Spinal cord (tissue), 9 donors: ENCODE measurements at regions not wholly inside any gene's neighbourhood (a gene's known extent, or its start where the extent isn't known, plus 50 kb on each side); places are given as distances from the start of the nearest gene placed in this dataset.

ENCODE experiments used
- DNase-seq, 6 donors: peaks; one replicate each; pipeline versions ENCODE4 v3.0.0 to v3.0.0-alpha.2; 2013 to 2015; ENCODE audit warnings: low spot score in 6 of 6, low read depth in 4 of 6
- H3K27ac ChIP-seq: one replicate; pipeline ENCODE4 v1.5.1; 2013; ENCODE audit warnings: low read depth, low read length, control low read depth
- H3K27me3 ChIP-seq: one replicate; pipeline ENCODE4 v1.6.1; 2013; ENCODE audit warnings: low read length; ENCODE audit not compliant: control insufficient read depth, insufficient read depth
- H3K36me3 ChIP-seq: one replicate; pipeline ENCODE4 v1.6.1; 2013; ENCODE audit warnings: low read length; ENCODE audit not compliant: control insufficient read depth, insufficient read depth
- H3K4me1 ChIP-seq: one replicate; pipeline ENCODE4 v1.6.1; 2013; ENCODE audit warnings: low read length; ENCODE audit not compliant: control insufficient read depth, insufficient read depth
- H3K4me3 ChIP-seq: one replicate; pipeline ENCODE4 v1.5.1; 2013; ENCODE audit warnings: low read depth, low read length, control low read depth
- H3K9me3 ChIP-seq: one replicate; pipeline ENCODE4 v1.6.1; 2013; ENCODE audit warnings: low read length; ENCODE audit not compliant: control insufficient read depth, insufficient read depth
- WGBS: methylation state at CpG from one replicate; pipeline ENCODE4 v1.1.5; 2013; ENCODE audit warnings: missing lambda C conversion rate; ENCODE audit not compliant: insufficient coverage; 5-methylcytosine and 5-hydroxymethylcytosine counted together
- donor health status: healthy.

- peak in 1 of 6 donors; percentile 94 for DNase-seq
- H3K9me3 ChIP-seq, result peaks cover 6% of the 10 kb centered on the region
- no CpG with 5 or more reads among the region's 1 CpG for WGBS
- no peaks in the 10 kb centered on the region for H3K4me1 ChIP-seq
- H3K27ac ChIP-seq, result no peak overlapping the region
- no peak overlapping the region for H3K4me3 ChIP-seq
- H3K27me3 ChIP-seq, result no peaks in the 10 kb centered on the region
- H3K36me3 ChIP-seq, result no peaks in the 10 kb centered on the region
Observed at GRCh38 chr1:57839526-57839925, 415.7 kb upstream of the DAB1 start.

GRCh38 chr1:57839067-57839466, 415.2 kb upstream of the DAB1 start:
- Histone ChIP-seq H3K4me1 (no peaks in the 10 kb centered on the region), H3K36me3 (no peaks in the 10 kb centered on the region), H3K9me3 (peaks cover 6% of the 10 kb centered on the region), H3K27ac (no peak overlapping the region), H3K4me3 (no peak overlapping the region), H3K27me3 (no peaks in the 10 kb centered on the region)
- WGBS, result 100% methylated on average over 1 of the region's 1 CpG
- no peak for DNase-seq

GRCh38 chr1:57835620-57836019, 411.8 kb upstream of the DAB1 start:
- H3K36me3 ChIP-seq, result no peaks in the 10 kb centered on the region
- no peak overlapping the region for H3K27ac ChIP-seq

GRCh38 chr1:57833296-57833695, 409.4 kb upstream of the DAB1 start:
- no peak for DNase-seq
- 83% methylated on average over 1 of the region's 2 CpGs for WGBS
- H3K27me3 ChIP-seq, result no peaks in the 10 kb centered on the region
- H3K9me3 ChIP-seq, result no peaks in the 10 kb centered on the region
- no peaks in the 10 kb centered on the region for H3K36me3 ChIP-seq
- H3K27ac ChIP-seq, result no peak overlapping the region
- peaks cover 3% of the 10 kb centered on the region for H3K4me1 ChIP-seq
- no peak overlapping the region for H3K4me3 ChIP-seq

More at GRCh38 chr1:57835620-57836019, 411.8 kb upstream of the DAB1 start:
- H3K27me3 ChIP-seq, result no peaks in the 10 kb centered on the region
- H3K4me3 ChIP-seq, result no peak overlapping the region
- H3K4me1 ChIP-seq, result peaks cover 3% of the 10 kb centered on the region
- H3K9me3 ChIP-seq, result no peaks in the 10 kb centered on the region
- 66% methylated on average over 3 of the region's 5 CpGs for WGBS
- no peak for DNase-seq

- H3K27ac ChIP-seq, result no peak overlapping the region
- no peaks in the 10 kb centered on the region for H3K27me3 ChIP-seq
- H3K9me3 ChIP-seq, result no peaks in the 10 kb centered on the region
- peaks cover 3% of the 10 kb centered on the region for H3K4me1 ChIP-seq
- H3K36me3 ChIP-seq, result no peaks in the 10 kb centered on the region
- H3K4me3 ChIP-seq, result no peak overlapping the region
- DNase-seq, result peak in 3 of 6 donors; percentile 39 to 77 (median 77)
Observed at GRCh38 chr1:57832612-57833011, 408.8 kb upstream of the DAB1 start.

GRCh38 chr1:57831624-57832023, 407.8 kb upstream of the DAB1 start:
- H3K4me1 ChIP-seq, result peaks cover 3% of the 10 kb centered on the region
- no CpG with 5 or more reads among the region's 1 CpG for whole genome bisulfite sequencing
- no peak overlapping the region for H3K27ac ChIP-seq
- no peaks in the 10 kb centered on the region for H3K36me3 ChIP-seq
- H3K27me3 ChIP-seq, result no peaks in the 10 kb centered on the region
- no peak overlapping the region for H3K4me3 ChIP-seq
- DNase-seq, result no peak
- no peaks in the 10 kb centered on the region for H3K9me3 ChIP-seq

- 16% methylated on average over 2 of the region's 2 CpGs for WGBS
- no peaks in the 10 kb centered on the region for H3K9me3 ChIP-seq
- H3K4me3 ChIP-seq, result no peak overlapping the region
- DNase-seq, result peak in 3 of 6 donors; percentile 28 to 86 (median 61)
- peaks cover 5% of the 10 kb centered on the region for H3K4me1 ChIP-seq
- H3K27ac ChIP-seq, result no peak overlapping the region
- no peaks in the 10 kb centered on the region for H3K27me3 ChIP-seq
- H3K36me3 ChIP-seq, result no peaks in the 10 kb centered on the region
Observed at GRCh38 chr1:57826535-57826934, 402.7 kb upstream of the DAB1 start.

GRCh38 chr1:57824535-57824934, 400.7 kb upstream of the DAB1 start:
- Histone ChIP-seq H3K27ac (no peak overlapping the region), H3K36me3 (no peaks in the 10 kb centered on the region), H3K4me3 (no peak overlapping the region), H3K9me3 (no peaks in the 10 kb centered on the region), H3K4me1 (peaks cover 5% of the 10 kb centered on the region), H3K27me3 (no peaks in the 10 kb centered on the region)
- DNase-seq, result peak in 1 of 6 donors; percentile 55
- 53% methylated on average over 3 of the region's 3 CpGs for WGBS

- H3K27me3 ChIP-seq, result no peaks in the 10 kb centered on the region
- no peak overlapping the region for H3K4me3 ChIP-seq
- 72% methylated on average over 4 of the region's 6 CpGs for WGBS
- no peak overlapping the region for H3K27ac ChIP-seq
- H3K9me3 ChIP-seq, result no peaks in the 10 kb centered on the region
- peak in 2 of 6 donors; percentile 28 to 75 for DNase-seq
- no peaks in the 10 kb centered on the region for H3K36me3 ChIP-seq
- H3K4me1 ChIP-seq, result no peaks in the 10 kb centered on the region
Observed at GRCh38 chr1:57820356-57821095, 396.7 kb upstream of the DAB1 start.

GRCh38 chr1:57819893-57820292, 396.0 kb upstream of the DAB1 start:
- no peak overlapping the region for H3K27ac ChIP-seq
- H3K4me1 ChIP-seq, result no peaks in the 10 kb centered on the region
- H3K36me3 ChIP-seq, result no peaks in the 10 kb centered on the region
- DNase-seq, result no peak
- 50% methylated on average over 4 of the region's 4 CpGs for WGBS
- no peaks in the 10 kb centered on the region for H3K27me3 ChIP-seq
- H3K9me3 ChIP-seq, result no peaks in the 10 kb centered on the region
- H3K4me3 ChIP-seq, result no peak overlapping the region
